GM18867 (cell line): ENCODE measurements at regions not wholly inside any gene's neighbourhood (a gene's known extent, or its start where the extent isn't known, plus 50 kb on each side); places are given as distances from the start of the nearest gene placed in this dataset.

ENCODE experiments used
- ATAC-seq: cut with Tn5 transposase; IDR thresholded peaks from one replicate; pipeline ENCODE4 v1.9.1; 2021; ENCODE audit warnings: mild to moderate bottlenecking, moderate library complexity; ENCODE audit not compliant: unreplicated experiment

- ATAC-seq = peak; percentile 60
Measured at GRCh38 chr13:24104723-24105122, 55.8 kb upstream of the SPATA13 start.

GRCh38 chr13:24106429-24106828 lies 54.1 kb upstream of the SPATA13 start:
- no peak for ATAC-seq

GRCh38 chr13:24107955-24108614 lies 52.4 kb upstream of the SPATA13 start:
- no peak for ATAC-seq

GRCh38 chr13:24108615-24108965 lies 51.9 kb upstream of the SPATA13 start:
- ATAC-seq = no peak

GRCh38 chr13:24110011-24110410 lies 50.5 kb upstream of the SPATA13 start:
- no peak for ATAC-seq
